ENCODE measurements at regions not wholly inside any gene's neighbourhood (a gene's known extent, or its start where the extent isn't known, plus 50 kb on each side); places are given as distances from the start of the nearest gene placed in this dataset.
"Not testable (repeated sequence)": the region's sequence is repeated elsewhere in the genome, so short reads cannot be mapped to it uniquely, and the experiment has no call there.

- no peak for DNase-seq
Measured at GRCh38 chr19:5290336-5291262, 50.0 kb downstream of the PTPRS start.

- DNase-seq = no peak
Measured at GRCh38 chr19:5289060-5289990, 51.3 kb downstream of the PTPRS start.

- no peak for DNase-seq
Measured at GRCh38 chr19:5288347-5288739, 52.3 kb downstream of the PTPRS start.

GRCh38 chr19:5287066-5287465 is 53.5 kb downstream of the PTPRS start:
- DNase-seq = no peak

- no peak for DNase-seq
Measured at GRCh38 chr19:5286465-5287029, 54.1 kb downstream of the PTPRS start.

GRCh38 chr19:5285955-5286354 is 54.7 kb downstream of the PTPRS start:
- DNase-seq = no peak

- DNase-seq = no peak
Measured at GRCh38 chr19:5285311-5285710, 55.3 kb downstream of the PTPRS start.

GRCh38 chr19:5282901-5283300 is 57.7 kb downstream of the PTPRS start:
- no peak for DNase-seq

GRCh38 chr19:5281588-5281987 is 59.0 kb downstream of the PTPRS start:
- DNase-seq = no peak

- DNase-seq = not testable (repeated sequence)
Measured at GRCh38 chr19:5275668-5276067, 64.9 kb downstream of the PTPRS start.

- no peak for DNase-seq
Measured at GRCh38 chr19:5273782-5274181, 66.8 kb downstream of the PTPRS start.

GRCh38 chr19:5271145-5271544 is 69.5 kb downstream of the PTPRS start:
- DNase-seq = peak in 1 of 2 experiments; percentile 18

- DNase-seq = no peak
Measured at GRCh38 chr19:5269926-5270325, 70.7 kb downstream of the PTPRS start.

- DNase-seq = no peak
Measured at GRCh38 chr19:5269279-5269678, 71.3 kb downstream of the PTPRS start.

GRCh38 chr19:5268801-5269200 is 71.8 kb downstream of the PTPRS start:
- no peak for DNase-seq

- no peak for DNase-seq
Measured at GRCh38 chr19:5265260-5265659, 75.4 kb downstream of the PTPRS start.

- no peak for DNase-seq
Measured at GRCh38 chr19:5264453-5264852, 76.2 kb downstream of the PTPRS start.

GRCh38 chr19:5263615-5264014 is 77.0 kb downstream of the PTPRS start:
- no peak for DNase-seq

GRCh38 chr19:5262721-5263120 is 77.9 kb downstream of the PTPRS start:
- no peak for DNase-seq

- no peak for DNase-seq
Measured at GRCh38 chr19:5261156-5261890, 79.3 kb downstream of the PTPRS start.

- no peak for DNase-seq
Measured at GRCh38 chr19:5260381-5260967, 80.1 kb downstream of the PTPRS start.

- DNase-seq = no peak
Measured at GRCh38 chr19:5259750-5260149, 80.9 kb downstream of the PTPRS start.

All from Kasumi-1 (cell line).